ENCODE measurements at regions not wholly inside any gene's neighbourhood (a gene's known extent, or its start where the extent isn't known, plus 50 kb on each side); places are given as distances from the start of the nearest gene placed in this dataset.

- H3K4me2 ChIP-seq (ENCODE audit: low read length), result no peak overlapping the region
- no peak overlapping the region for H3K4me3 ChIP-seq (ENCODE audit: low read depth, low read length)
- H3K9ac ChIP-seq, result no peak overlapping the region
- no peaks in the 10 kb centered on the region for H3K9me3 ChIP-seq (ENCODE audit: control insufficient read depth, low read length)
- H3K4me1 ChIP-seq, result peaks cover 11% of the 10 kb centered on the region
- no peaks in the 10 kb centered on the region for H3K36me3 ChIP-seq (ENCODE audit: control insufficient read depth, insufficient read depth, low read length)
- no peak overlapping the region for H2AFZ ChIP-seq
- H3K79me2 ChIP-seq, result peaks cover 34% of the 10 kb centered on the region
- no peak for TF ChIP-seq CTCF (IDR thresholded peaks at IDR 0.05)
- H3K27ac ChIP-seq, result no peak overlapping the region
- H3K27me3 ChIP-seq (ENCODE audit: control insufficient read depth, insufficient read depth, low read length), result no peaks in the 10 kb centered on the region
These were observed 79.0 kb downstream of the PITPNM2 start for GRCh38 chr12:123071857-123072256.

GRCh38 chr12:123071099-123071800, 79.6 kb downstream of the PITPNM2 start:
- no peak overlapping the region for H3K9ac ChIP-seq
- H3K9me3 ChIP-seq (ENCODE audit: control insufficient read depth, low read length), result no peaks in the 10 kb centered on the region
- peaks cover 37% of the 10 kb centered on the region for H3K79me2 ChIP-seq
- TF ChIP-seq CTCF (IDR thresholded peaks at IDR 0.05), result no peak
- no peak overlapping the region for H3K27ac ChIP-seq
- no peak overlapping the region for H3K4me3 ChIP-seq (ENCODE audit: low read depth, low read length)
- peaks cover 11% of the 10 kb centered on the region for H3K4me1 ChIP-seq
- no peaks in the 10 kb centered on the region for H3K36me3 ChIP-seq (ENCODE audit: control insufficient read depth, insufficient read depth, low read length)
- H3K27me3 ChIP-seq (ENCODE audit: control insufficient read depth, insufficient read depth, low read length), result no peaks in the 10 kb centered on the region
- H2AFZ ChIP-seq, result no peak overlapping the region
- no peak overlapping the region for H3K4me2 ChIP-seq (ENCODE audit: low read length)

- TF ChIP-seq CTCF (IDR thresholded peaks at IDR 0.05), result no peak
- Histone ChIP-seq H3K4me1 (peaks cover 9% of the 10 kb centered on the region), H3K9me3 (ENCODE audit: control insufficient read depth, low read length) (no peaks in the 10 kb centered on the region), H3K4me2 (ENCODE audit: low read length) (no peak overlapping the region), H3K79me2 (peaks cover 35% of the 10 kb centered on the region), H2AFZ (no peak overlapping the region), H3K27me3 (ENCODE audit: control insufficient read depth, insufficient read depth, low read length) (no peaks in the 10 kb centered on the region), H3K4me3 (ENCODE audit: low read depth, low read length) (no peak overlapping the region), H3K36me3 (ENCODE audit: control insufficient read depth, insufficient read depth, low read length) (no peaks in the 10 kb centered on the region), H3K27ac (no peak overlapping the region), H3K9ac (no peak overlapping the region)
These were observed 80.4 kb downstream of the PITPNM2 start for GRCh38 chr12:123070267-123071081.

GRCh38 chr12:123069436-123070266, 81.2 kb downstream of the PITPNM2 start:
- no peak overlapping the region for H3K4me2 ChIP-seq (ENCODE audit: low read length)
- no peak overlapping the region for H2AFZ ChIP-seq
- no peak for TF ChIP-seq CTCF (IDR thresholded peaks at IDR 0.05)
- peaks cover 9% of the 10 kb centered on the region for H3K4me1 ChIP-seq
- peaks cover 30% of the 10 kb centered on the region for H3K79me2 ChIP-seq
- no peak overlapping the region for H3K9ac ChIP-seq
- H3K4me3 ChIP-seq (ENCODE audit: low read depth, low read length), result no peak overlapping the region
- H3K27ac ChIP-seq, result no peak overlapping the region
- no peaks in the 10 kb centered on the region for H3K9me3 ChIP-seq (ENCODE audit: control insufficient read depth, low read length)
- no peaks in the 10 kb centered on the region for H3K36me3 ChIP-seq (ENCODE audit: control insufficient read depth, insufficient read depth, low read length)
- H3K27me3 ChIP-seq (ENCODE audit: control insufficient read depth, insufficient read depth, low read length), result no peaks in the 10 kb centered on the region

Measured in parathyroid adenoma (tissue), 2 donors.